GM19035 (cell line): ENCODE measurements at regions not wholly inside any gene's neighbourhood (a gene's known extent, or its start where the extent isn't known, plus 50 kb on each side); places are given as distances from the start of the nearest gene placed in this dataset.
"Not testable (repeated sequence)": the region's sequence is repeated elsewhere in the genome, so short reads cannot be mapped to it uniquely, and the experiment has no call there.

Source experiments
- ATAC-seq: cut with Tn5 transposase; IDR thresholded peaks from one replicate; pipeline ENCODE4 v1.9.1; 2021; ENCODE audit not compliant: unreplicated experiment

DNA sequence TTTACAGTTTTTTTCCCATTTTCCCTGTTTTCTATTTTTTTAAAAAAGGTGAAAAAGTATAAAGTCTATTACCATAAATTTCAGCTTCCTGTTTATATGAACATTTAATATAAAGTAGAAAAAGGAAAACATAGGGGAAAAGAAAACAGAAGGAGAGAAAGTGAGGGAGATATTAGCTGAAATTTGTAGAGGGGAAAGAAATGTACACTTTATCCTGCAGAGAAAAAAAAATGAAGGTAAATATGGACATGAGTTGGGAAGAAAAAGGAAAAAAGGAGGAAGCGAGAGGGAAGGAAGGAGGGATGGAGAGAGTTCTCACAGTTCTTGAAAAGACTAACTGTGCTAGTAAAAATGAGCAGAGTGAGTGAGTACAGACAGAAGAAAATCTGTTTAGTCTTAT, 91.6 kb upstream of the BTG1 start:
- no peak for ATAC-seq

DNA sequence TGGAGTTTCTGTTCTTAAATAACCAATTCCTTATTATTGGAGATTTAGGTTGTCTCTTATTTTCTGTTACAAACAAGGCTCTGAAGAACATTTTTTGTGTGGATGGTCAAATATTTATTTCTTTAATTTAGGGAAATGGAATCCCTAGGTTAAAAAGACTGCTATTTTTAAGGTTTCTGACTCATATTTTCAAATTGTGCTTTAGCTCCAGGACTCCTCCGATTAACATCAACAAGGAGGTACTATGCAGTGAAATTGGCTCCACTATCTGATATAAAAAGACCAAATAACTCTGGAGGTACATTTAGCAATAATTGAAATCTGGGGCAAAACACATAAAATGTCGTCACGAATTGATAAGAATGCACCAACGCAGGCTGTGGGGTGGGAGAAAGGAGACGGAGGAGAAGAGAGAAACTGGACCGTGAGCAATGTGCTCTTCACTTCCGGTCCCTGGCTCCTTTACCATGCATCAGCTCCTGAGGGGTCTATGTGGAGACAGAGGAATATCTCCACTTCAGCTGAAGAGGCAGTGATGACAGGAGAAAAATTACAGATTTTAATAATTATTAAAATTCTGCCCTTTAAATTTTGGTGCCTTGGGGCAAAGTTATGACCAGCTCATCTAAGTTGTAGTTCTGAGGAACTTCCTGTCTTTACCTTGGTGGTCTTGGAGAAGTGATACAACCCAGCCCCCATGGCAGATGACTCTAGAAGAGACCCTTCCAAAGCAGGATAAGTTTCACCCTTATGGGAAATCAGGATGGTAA, 90.2 kb upstream of the BTG1 start:
- ATAC-seq, result no peak

DNA sequence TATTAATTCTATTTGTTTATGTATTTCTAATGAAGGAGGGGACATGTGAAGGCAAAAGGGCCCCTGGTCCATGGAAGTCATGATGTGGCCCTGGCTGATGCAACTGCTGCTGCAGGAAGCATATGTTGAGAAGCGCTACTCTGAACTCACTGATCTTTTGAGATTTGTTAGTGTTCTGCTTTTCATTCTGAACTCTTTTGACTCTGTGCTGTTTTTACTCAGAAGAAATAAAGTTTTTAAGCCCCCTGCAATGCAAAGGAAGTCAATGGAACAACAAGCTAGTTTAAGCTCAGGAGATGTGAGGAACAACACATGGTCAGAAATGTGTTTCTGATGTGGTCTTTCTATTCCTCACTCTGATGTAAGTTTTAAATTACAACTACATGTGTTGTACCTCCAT, 88.9 kb upstream of the BTG1 start:
- ATAC-seq, result no peak

DNA sequence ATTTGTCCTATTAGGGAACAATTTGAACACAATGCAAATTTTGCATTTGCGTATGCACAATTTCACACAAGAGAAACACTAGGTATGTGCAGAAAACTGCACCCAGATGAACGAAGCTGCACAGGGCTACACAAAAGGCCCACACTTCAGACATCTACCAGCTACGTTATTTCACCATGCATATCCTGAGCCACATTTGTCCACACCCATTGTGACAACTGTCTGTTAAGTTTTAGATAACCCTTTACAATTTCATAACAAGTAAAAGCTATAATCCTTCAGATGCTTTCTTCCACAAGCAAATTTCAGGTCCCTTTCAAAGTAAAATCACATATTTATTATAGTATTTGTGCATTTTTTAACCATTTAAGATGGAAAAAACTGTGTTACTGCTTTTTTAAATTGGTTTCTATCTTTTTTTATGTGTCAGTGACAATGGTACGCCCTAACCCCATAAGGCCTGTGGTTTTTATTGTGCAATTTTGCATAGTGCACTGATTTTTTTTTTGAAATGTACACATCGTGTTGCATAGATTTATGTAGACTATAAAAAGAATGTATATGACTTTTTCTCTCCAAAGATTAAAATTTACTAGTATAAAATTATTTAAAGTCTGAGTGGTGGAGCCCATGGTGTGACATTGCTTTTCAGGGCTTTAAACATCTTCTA, 87.8 kb upstream of the BTG1 start:
- ATAC-seq, result no peak

DNA sequence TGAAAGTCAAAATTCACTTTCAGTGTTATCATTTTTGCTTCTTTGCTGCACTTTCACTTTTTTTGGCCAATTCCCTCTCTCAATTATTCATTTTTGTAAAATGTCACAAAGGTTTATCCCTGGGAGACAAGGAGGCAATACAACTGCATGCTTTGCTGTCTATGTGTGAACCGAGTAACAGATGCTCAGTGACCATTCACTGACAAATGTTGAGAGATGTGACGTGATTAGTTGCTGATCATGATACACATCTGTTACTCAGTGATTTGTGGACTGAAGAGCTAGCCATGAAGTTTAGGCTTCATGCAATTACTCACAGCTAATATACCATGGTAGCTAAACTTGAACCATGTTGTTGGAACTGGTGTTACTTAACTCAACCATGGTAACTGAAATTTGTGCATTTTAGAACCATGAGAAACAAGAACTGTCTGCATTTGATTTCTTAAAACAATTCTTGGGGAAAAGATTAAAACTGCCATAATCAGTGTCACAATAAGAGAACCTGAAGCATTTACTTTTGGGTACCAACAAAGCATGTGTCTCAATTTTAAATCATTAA, 86.8 kb upstream of the BTG1 start:
- not testable (repeated sequence) for ATAC-seq

DNA sequence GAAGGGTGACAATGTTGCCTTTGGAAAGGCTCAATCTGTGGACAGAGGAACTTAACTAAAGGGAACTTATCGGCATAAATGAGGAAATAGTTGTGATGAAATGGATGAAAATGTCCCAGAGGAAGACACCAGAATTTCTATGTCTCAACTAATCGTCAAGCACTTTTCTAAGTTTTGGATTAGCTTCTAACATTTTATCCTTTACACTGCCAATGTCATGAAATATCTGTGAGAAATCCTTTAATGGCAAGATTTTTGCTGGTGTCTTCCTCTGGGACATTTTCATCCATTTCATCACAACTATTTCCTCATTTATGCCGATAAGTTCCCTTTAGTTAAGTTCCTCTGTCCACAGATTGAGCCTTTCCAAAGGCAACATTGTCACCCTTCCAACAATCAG, 86.3 kb upstream of the BTG1 start:
- not testable (repeated sequence) for ATAC-seq

DNA sequence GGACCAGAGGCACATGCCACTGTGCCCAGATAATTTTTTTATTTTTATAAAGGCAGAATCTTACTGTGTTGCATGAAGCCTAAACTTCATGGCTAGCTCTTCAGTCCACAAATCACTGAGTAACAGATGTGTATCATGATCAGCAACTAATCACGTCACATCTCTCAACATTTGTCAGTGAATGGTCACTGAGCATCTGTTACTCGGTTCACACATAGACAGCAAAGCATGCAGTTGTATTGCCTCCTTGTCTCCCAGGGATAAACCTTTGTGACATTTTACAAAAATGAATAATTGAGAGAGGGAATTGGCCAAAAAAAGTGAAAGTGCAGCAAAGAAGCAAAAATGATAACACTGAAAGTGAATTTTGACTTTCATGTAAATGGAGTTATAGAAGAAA, 85.9 kb upstream of the BTG1 start:
- not testable (repeated sequence) for ATAC-seq

DNA sequence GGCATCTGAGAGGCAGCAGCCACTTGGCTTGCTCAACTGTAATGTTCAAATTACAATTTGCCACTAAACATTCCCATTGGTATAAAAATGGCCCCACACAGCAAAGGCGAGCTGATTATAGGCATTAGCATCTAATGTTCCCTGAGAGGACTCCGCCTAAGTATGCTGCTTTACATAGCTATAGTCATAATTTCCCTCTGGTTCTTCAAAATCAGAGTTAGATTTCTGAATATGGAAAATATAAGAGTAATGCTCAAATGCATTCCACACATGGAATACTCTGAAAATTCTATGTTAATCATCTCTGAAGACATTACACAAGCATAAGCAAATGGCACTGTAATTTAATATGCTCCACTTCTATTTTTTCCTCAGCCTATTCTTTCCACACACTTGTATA, 83.7 kb upstream of the BTG1 start:
- no peak for ATAC-seq

DNA sequence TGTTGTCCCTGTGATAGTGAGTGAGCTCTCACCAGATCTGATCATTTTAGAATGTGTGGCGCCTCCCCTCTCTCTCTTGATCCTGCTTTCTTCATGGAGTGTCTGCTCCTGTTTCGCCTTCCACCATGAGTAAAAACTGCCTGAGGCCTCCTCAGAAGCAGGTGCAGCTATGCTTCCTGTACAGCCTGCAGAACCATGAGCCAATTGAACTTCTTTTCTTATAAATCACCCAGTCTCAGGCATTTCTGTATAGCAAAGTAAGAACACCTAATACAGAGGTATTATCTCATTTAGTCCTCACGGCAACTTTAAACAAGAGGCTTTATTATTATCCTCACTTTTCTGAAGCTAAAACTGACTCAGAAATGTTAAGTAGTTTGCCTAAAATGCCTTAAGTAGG, 81.3 kb upstream of the BTG1 start:
- ATAC-seq, result no peak

DNA sequence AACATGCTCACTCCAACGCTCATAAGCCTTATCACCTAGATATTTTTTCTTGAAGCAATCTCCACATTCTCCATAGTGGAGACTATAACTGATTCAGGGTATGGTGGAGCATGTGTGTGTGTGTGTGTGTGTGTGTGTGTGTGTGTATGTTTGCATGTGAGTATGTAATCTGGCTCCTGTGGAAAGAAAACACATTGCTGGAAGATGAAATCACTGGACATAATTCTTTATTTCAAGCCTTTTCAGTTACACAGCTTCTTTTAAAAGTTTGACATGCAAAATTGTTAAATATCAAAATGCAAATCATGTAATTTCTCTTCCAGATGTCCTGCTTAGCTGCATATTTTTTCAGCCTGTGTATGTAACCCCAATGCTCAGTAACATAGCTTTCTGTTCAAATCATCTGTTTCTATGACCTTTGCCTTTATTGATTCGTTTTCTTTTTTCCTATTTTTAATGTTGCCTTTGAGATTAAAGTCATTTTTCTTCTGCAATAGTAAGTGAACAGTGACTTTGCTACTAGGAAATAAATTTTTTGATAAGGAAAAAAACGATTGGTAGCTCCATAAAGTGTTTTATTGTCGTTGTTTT, 80.5 kb upstream of the BTG1 start:
- ATAC-seq, result no peak

DNA sequence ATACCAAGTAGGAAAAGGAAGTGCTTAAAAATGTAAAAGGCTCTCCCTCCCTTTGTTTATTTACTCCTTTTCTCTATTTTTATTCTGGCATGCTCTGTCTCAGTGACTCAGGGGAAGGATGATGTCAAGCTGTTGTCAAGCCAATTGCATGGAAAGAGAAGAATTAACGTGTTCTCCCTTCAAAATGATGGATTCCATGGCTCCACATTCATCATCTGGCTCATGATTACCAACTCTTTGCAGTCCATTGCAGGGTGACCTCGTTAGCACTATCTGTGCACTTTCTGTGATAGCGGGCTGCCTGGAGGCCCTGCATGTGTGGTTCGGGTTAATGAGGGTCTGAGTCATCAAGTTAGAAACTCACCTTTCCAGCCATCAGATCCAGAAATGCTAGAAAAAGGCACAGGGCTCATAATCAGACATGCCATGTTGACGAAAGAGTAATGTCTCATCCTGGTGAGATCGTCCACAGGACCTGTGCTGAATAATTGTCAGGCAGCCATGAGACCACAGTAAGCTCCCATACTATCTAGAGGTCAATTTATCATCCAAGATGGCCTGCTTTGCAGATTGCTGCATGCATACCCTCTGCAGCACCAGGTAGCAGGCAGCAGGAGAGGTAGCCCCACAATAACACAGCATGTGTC, 79.2 kb upstream of the BTG1 start:
- ATAC-seq, result no peak

DNA sequence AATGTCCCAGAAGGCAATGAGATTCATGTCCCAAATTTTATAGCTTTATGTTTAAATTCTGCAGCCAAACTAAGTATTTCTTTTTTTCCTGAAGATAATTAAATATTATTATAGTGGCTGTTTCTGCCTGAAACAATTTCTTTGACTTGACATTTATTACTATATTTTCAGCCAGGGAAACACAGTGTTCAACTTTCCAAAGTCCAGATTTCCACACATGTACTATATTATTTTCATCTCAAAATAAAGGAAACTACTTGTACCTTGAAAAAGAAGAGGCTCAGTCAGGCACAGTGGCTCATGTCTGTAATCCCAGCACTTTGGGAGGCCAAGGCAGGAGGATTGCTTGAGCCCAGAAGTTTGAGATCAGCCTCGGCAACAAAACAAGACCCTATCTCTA, 77.8 kb upstream of the BTG1 start:
- no peak for ATAC-seq

DNA sequence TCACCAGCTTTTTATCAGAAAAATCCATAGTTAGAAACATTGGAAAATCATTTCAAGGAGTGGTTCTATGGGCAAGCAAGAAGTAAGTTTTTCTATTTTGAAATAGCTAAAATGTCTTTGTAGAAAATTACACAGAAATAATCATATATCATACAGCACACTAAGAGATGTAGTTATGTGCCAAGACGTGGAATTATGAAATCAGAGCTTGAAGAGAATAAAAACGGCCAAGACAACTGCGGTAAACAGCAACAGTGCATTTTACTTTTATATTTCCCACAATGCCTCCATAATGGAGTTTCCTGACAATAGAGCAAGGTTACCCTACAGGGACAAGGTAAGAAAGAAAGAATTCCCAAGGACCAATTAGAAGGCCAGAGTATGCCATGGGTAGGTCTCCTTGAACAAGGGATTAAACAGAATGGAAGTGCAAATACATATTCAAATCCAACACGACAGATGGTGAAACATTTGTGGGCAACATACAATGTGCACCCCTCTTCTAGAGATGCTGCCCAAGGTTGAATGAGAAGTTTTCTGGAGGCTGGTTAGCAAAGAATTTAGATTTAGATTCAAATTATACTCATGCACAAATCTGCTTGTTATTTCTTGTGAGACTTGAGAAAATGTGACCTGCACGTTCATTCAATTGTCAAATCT, 76.1 kb upstream of the BTG1 start:
- ATAC-seq, result no peak

DNA sequence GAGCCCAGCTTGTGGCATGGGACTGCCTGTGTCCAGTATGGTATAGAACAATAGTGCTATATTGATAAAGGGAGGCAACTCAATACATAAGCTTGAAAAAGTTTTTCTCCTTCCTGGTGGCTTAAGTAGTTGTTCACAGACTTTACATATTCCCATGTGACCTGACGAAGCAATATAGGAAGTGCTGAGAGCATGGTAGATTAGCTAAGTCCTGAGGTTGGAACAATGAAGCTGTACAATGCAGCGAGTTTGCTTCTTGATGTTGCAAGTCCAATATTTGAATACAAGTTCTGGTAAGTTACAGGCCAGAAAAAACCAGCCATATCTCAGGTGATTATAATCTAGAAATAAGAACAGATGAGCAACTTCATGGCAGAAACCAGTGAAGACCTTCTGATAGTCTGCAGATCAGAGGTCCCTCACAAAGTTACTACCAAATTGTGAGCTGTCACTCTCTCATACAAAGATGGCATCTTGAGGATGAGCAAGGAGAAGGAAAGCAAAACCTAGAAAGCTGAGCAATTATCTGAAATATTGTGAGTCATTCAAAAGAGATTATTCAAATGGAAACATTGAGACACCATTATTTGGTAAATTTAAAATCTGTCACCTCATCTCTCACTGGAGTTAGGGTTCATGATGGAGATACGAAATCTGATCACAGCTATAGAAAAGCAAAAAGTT, 72.9 kb upstream of the BTG1 start:
- ATAC-seq, result no peak

DNA sequence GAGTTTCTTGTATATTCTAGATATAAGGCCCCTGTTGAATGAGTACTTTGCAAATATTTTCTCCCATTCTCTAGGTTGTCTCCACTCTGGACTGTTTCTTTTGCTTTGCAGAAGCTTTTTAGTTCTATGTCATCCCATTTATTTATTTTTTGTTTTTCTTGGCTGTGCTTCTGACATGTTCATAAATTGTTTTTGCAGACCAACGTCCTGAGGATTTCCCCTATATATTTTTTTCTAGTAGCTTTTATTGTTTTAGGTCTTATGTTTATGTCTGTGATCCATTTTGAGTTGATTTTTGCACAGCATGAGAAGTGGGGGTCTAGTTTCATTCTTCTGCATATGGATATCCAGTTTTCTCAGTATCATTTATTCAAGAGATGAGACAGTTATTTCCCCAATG, 70.4 kb upstream of the BTG1 start:
- no peak for ATAC-seq

DNA sequence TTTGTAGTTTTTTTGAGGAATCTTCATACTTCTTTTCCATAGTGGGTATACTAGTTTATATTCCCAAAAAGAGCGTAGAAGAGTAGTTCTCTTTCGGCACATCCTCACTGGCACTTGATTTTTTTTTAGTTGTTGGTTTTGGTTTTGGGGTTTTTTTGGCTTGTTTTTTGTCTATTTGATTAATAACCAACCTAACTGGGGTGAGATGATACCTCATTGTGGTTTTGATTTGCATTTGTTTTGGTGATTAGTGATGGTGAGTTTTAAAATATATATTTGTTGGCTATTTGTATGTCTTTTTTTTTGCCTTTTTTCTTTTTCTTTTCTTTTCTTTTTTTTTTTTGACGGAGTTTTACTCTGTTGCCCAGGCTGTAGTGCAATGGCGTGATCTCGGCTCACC, 69.7 kb upstream of the BTG1 start:
- no peak for ATAC-seq

DNA sequence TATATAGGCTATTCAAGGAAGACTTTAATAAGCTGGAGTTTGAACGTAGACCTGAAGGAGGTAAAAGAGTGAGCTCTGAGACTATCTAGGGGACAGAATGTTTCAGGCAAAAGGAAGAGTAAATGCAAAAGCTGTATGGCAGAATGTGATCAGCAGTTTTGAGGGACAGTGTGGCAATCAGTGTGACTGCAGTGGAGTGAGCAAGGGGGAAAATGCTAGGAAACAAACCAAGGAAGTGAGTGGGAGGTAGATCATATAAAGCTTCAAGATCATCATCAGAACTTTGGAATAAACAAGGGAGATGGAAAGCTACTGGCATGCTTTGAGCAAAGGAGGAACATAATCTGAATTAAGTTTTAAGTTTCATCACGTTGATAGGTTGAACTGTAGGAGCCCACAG, 67.5 kb upstream of the BTG1 start:
- no peak for ATAC-seq

DNA sequence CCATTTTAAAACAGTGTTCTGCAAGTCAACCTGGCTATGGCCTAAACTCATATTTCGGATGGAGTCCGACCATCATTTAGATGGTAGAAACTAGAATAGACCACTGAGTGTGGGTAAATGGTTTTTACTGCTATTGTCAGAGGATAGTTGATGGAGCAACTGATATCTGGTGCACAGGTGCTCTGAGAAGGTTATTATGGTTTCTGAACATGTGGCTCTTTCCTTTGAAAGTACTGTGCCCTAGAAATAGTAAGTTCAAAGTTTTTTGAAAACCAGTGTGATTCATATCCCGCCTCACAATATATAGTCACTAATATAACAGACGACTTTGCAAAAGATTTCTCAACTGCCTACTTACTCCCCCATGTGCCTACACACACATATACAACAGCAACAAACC, 64.4 kb upstream of the BTG1 start:
- ATAC-seq, result no peak

DNA sequence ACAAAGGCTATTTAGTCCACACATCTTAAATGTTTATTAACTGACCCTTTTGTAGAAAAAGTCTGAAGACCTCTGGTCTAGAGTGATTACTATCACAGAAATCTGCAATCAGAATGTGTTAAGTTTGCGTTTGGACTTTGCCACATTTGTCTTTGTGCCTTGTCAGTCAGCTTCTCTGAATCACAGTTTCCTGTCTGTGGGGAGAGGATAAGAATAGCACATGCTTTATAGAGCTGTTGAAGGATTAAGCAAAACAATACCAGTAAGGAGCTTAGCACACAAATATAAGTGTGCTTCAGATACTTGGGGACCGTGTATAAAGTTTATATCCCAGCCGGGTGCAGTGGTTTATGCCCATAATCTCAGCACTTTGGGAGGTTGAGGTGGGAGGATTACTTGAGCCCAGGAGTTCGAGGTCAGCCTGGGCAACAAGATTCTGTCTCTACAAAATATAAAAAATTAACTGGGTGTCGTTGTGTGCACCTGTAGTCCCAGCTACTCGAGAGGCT, 63.0 kb upstream of the BTG1 start:
- peak; percentile 78 for ATAC-seq

DNA sequence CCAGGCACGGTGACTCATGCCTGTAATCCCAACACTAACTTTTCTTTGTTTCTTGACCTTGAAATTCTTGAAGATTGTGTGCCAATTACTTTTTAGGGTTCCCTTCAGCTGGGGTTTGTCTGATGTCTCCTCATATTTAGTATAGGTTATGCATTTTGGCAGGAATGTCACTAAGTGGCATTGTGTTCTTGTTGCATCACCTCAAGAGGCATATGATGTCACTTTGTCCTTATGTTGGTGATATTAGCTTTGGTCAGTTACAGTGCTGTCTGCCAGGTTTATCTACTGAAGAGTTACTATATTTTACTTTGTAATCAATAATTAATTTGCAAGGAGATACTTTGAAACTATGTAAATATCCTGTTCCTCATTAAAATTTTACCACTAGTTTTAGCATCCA, 61.0 kb upstream of the BTG1 start:
- ATAC-seq, result no peak
